Body of pancreas (tissue), 4 donors: ENCODE measurements at regions not wholly inside any gene's neighbourhood (a gene's known extent, or its start where the extent isn't known, plus 50 kb on each side); places are given as distances from the start of the nearest gene placed in this dataset.

ENCODE experiments used
- ATAC-seq: fragments of 150-250 bp; one replicate; pipeline ENCODE4 v1.9.1; 2016
- DNase-seq, 4 donors: peaks; one replicate each; pipeline ENCODE4 v3.0.0-alpha.2; 2019
- H3K27ac ChIP-seq, 4 donors: fragments of 200-600 bp; sonication (generic); 1 replicate in 3 of 4; 2 replicates in 1 of 4; pipeline versions ENCODE4 v1.5.1 to v1.6.1; 2016 to 2019; ENCODE audit warnings: mild to moderate bottlenecking in 1 of 4, mixed read lengths in 1 of 4, moderate library complexity in 1 of 4
- H3K27me3 ChIP-seq, 2 donors: fragments of 200-600 bp; sonication (generic); one replicate each; pipeline ENCODE4 v1.6.0; 2016; ENCODE audit warnings: mild to moderate bottlenecking in 1 of 2
- H3K36me3 ChIP-seq, 2 donors: fragments of 200-600 bp; sonication (generic); replicated peaks in 1 of 2; 2 replicates each; pipeline ENCODE4 v1.5.1; 2016; ENCODE audit warnings: low read depth in 2 of 2; ENCODE audit not compliant: insufficient read depth in 1 of 2
- H3K4me1 ChIP-seq: fragments of 200-600 bp; sonication (generic); one replicate; pipeline ENCODE4 v1.6.0; 2016
- H3K4me3 ChIP-seq, 2 donors: fragments of 200-600 bp; sonication (generic); 1 replicate in 1 of 2; 2 replicates in 1 of 2; pipeline ENCODE4 v1.5.1; 2016 to 2019
- H3K9me3 ChIP-seq, 3 donors: fragments of 200-600 bp; sonication (generic); 1 replicate in 2 of 3; 2 replicates in 1 of 3; pipeline ENCODE4 v1.5.1; 2016
- POLR2A ChIP-seq, 3 donors: fragments of 450-650 bp; IDR thresholded peaks; one replicate each; pipeline ENCODE4 v1.6.1; 2016; ENCODE audit warnings: antibody characterized with exemption in 3 of 3, mild to moderate bottlenecking in 2 of 3
- WGBS, 2 donors: methylation state at CpG; one replicate each; pipeline ENCODE4 v1.1.5; 2017; 5-methylcytosine and 5-hydroxymethylcytosine counted together
- intact Hi-C: fragments of 100-400 bp; cut with DNase I; formaldehyde crosslinking; loops from one replicate; pipeline ENCODE4 v1.15.1; 2023
- TF ChIP-seq, protein P1 (sequence below), 7 experiments: fragments of 450-650 bp in 4 of 7; fragments of 200-600 bp in 3 of 7; sonication (generic) in 3 of 7; IDR thresholded peaks; one replicate each; pipeline ENCODE4 v1.5.1; 2016 to 2019; ENCODE audit warnings: antibody characterized with exemption in 7 of 7

DNA sequence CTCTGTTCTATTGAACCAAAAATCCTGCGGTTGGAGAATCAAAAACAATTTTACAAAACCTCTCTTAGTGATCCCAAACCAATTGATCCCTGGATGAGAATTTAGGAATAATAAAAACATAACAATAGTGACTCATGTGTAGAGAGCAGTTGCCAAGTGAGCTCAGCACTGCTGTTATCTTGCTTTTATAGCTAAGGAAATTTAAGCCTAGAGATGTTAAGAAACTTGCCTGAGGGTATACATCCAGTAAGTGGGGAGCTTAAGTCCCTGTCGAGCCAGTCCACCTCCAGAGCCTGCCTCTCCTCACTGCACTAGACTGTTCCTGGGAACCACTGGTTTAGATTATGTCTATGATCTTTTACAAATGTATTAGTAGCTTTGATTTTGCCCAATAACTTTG, 358.4 kb upstream of the LMCD1 start:
- ATAC-seq = no peak
- Histone ChIP-seq H3K4me3 (no peak overlapping the region), H3K27me3 (no peaks in the 10 kb centered on the region), H3K4me1 (no peaks in the 10 kb centered on the region), H3K36me3 (no peaks in the 10 kb centered on the region), H3K9me3 (no peaks in the 10 kb centered on the region), H3K27ac (no peak overlapping the region)
- TF ChIP-seq POLR2A (IDR thresholded peaks at IDR 0.05) = no peak
- TF ChIP-seq, protein P1, sequence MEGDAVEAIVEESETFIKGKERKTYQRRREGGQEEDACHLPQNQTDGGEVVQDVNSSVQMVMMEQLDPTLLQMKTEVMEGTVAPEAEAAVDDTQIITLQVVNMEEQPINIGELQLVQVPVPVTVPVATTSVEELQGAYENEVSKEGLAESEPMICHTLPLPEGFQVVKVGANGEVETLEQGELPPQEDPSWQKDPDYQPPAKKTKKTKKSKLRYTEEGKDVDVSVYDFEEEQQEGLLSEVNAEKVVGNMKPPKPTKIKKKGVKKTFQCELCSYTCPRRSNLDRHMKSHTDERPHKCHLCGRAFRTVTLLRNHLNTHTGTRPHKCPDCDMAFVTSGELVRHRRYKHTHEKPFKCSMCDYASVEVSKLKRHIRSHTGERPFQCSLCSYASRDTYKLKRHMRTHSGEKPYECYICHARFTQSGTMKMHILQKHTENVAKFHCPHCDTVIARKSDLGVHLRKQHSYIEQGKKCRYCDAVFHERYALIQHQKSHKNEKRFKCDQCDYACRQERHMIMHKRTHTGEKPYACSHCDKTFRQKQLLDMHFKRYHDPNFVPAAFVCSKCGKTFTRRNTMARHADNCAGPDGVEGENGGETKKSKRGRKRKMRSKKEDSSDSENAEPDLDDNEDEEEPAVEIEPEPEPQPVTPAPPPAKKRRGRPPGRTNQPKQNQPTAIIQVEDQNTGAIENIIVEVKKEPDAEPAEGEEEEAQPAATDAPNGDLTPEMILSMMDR (IDR thresholded peaks at IDR 0.05) = no peak
- no peak for DNase-seq
- intact Hi-C loops = no loop called here
- WGBS, 2 donors = 60 to 63% methylated on average over 2 of the region's 2 CpGs

DNA sequence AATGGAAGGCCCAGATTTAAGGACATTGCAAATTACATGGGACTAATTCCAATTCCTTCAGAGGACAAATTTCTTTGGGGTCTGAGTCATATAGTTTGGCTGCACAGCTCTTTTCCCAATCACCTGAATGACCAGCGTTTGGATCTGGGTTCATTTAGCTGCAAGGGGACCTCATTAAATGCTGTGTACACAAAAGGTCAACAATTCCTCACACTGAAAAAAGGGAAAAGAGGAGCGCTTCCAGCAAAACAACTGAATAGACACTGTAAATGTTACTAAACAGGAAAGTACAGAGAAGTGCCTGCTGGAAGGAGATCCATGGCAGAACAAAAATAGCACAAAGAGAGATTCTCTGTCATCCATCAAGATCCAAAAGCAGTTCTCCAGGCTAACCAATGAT, 356.0 kb upstream of the LMCD1 start:
- no peak overlapping the region for H3K4me3 ChIP-seq
- intact Hi-C loops = no loop called here
- H3K36me3 ChIP-seq = no peaks in the 10 kb centered on the region
- no peak for TF ChIP-seq POLR2A (IDR thresholded peaks at IDR 0.05)
- TF ChIP-seq, protein P1 (IDR thresholded peaks at IDR 0.05) = no peak
- H3K9me3 ChIP-seq = no peaks in the 10 kb centered on the region
- no peaks in the 10 kb centered on the region for H3K4me1 ChIP-seq
- no peak overlapping the region for H3K27ac ChIP-seq
- 27 to 48% methylated on average over 2 of the region's 2 CpGs for WGBS, 2 donors
- DNase-seq = no peak
- ATAC-seq = no peak
- H3K27me3 ChIP-seq = no peaks in the 10 kb centered on the region

DNA sequence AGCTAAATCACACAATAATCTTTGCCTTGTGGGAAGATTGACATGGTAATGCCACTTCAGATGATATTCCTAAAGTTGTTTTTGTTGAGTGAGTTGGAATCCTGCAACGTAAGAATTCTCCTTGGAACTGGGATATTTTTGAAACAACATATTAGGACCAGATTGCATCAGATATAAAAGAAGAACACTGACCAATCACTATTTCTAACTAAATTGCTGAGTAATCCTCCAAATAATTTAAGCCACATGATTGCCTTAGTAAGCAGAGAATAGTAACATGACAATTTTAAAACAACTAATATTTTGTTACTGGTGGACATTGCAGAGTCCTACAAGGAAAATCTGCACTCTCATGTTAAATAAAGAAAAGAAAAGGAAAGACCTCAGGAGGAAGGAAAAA, 353.9 kb upstream of the LMCD1 start:
- Histone ChIP-seq H3K27ac (no peak overlapping the region), H3K36me3 (no peaks in the 10 kb centered on the region), H3K9me3 (no peaks in the 10 kb centered on the region), H3K27me3 (no peaks in the 10 kb centered on the region), H3K4me1 (no peaks in the 10 kb centered on the region), H3K4me3 (no peak overlapping the region)
- 43 to 57% methylated on average over 1 of the region's 1 CpG for WGBS, 2 donors
- intact Hi-C loops = no loop called here
- TF ChIP-seq, protein P1 (IDR thresholded peaks at IDR 0.05) = no peak
- ATAC-seq (no peak), DNase-seq (no peak)

DNA sequence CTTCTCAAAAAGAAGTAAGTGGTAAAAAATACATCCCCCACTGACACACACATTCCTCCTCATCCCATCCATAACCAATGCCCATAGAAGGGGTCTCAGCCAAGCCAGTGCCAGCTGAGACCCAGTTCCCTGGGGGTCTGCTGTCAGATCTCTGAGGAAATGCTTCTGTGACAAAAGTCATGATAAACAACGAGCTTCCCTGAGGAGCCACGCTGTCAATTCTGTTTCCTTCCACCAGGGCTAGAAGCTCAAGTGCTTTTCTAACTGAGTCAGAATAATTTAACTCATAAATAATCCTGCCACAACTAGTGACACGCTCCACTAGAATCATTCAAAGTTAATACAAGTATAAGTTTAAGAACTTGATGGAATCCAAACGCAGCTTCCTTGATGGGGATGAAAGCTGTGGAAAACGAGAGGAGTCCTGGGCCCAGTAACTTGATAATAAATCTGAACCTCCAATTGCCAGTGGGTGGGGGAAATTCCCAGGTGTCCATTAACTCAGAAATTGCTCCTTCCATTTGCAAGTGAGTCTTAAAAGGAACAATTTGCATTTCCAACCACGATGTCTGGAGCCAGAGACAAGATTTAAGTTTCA, 348.7 kb upstream of the LMCD1 start:
- H3K4me1 ChIP-seq = no peaks in the 10 kb centered on the region
- intact Hi-C loops = no loop called here

DNA sequence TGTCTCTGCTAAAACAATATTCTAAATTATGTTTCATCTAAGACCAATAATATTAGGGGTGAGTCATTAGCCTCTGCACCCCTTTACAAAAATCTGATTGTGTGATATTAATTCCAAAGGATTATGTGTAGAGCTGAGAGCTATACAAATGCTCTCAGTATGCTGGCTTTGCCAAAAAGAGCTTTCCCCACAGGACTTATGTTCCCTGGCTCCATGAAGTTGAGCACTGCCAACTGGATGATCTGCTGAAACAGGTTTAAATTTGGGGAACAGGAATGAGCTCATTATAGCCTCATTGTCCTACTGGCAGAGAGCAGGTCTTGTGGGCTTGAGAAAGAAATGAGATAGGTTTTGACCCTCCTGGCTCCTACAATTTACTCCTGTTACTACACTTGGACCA, 347.8 kb upstream of the LMCD1 start:
- TF ChIP-seq, protein P1 (IDR thresholded peaks at IDR 0.05) = no peak
- no peak for TF ChIP-seq POLR2A (IDR thresholded peaks at IDR 0.05)

More for the DNA sequence above, 348.7 kb upstream of the LMCD1 start:
- TF ChIP-seq, protein P1 (IDR thresholded peaks at IDR 0.05) = no peak
- no peak for TF ChIP-seq POLR2A (IDR thresholded peaks at IDR 0.05)
- 60 to 64% methylated on average over 6 of the region's 6 CpGs for WGBS, 2 donors
- Histone ChIP-seq H3K9me3 (no peaks in the 10 kb centered on the region), H3K27me3 (no peaks in the 10 kb centered on the region), H3K4me3 (no peak overlapping the region), H3K27ac (no peak overlapping the region), H3K36me3 (no peaks in the 10 kb centered on the region)
- DNase-seq = no peak
- ATAC-seq = no peak

More for the DNA sequence above, 347.8 kb upstream of the LMCD1 start:
- no peak overlapping the region for H3K27ac ChIP-seq
- no peaks in the 10 kb centered on the region for H3K36me3 ChIP-seq
- ATAC-seq = no peak
- DNase-seq = no peak
- H3K9me3 ChIP-seq = no peaks in the 10 kb centered on the region
- no peaks in the 10 kb centered on the region for H3K4me1 ChIP-seq
- intact Hi-C loops = no loop called here
- H3K27me3 ChIP-seq = no peaks in the 10 kb centered on the region
- no peak overlapping the region for H3K4me3 ChIP-seq
